Stomach (tissue), 4 donors: ENCODE measurements at regions not wholly inside any gene's neighbourhood (a gene's known extent, or its start where the extent isn't known, plus 50 kb on each side); places are given as distances from the start of the nearest gene placed in this dataset.

Experiments
- CTCF ChIP-seq, 7 experiments: fragments of 450-650 bp in 4 of 7; fragments of 200-600 bp in 3 of 7; sonication (generic) in 3 of 7; IDR thresholded peaks; one replicate each; pipeline ENCODE4 v1.5.1; 2016 to 2019; ENCODE audit warnings: antibody characterized with exemption in 7 of 7, control low read depth in 2 of 7, mild to moderate bottlenecking in 1 of 7
- EP300 ChIP-seq: sonication (generic); formaldehyde crosslinking; IDR thresholded peaks from one replicate; pipeline ENCODE4 v1.6.1; 2017; ENCODE audit warnings: antibody characterized with exemption
- POLR2A ChIP-seq, 4 donors: fragments of 450-650 bp; IDR thresholded peaks; one replicate each; pipeline ENCODE4 v1.6.1; 2016; ENCODE audit warnings: antibody characterized with exemption in 4 of 4, control low read depth in 2 of 4, mild to moderate bottlenecking in 1 of 4, moderate library complexity in 1 of 4
- POLR2AphosphoS5 ChIP-seq, 3 donors: sonication (generic); formaldehyde crosslinking; IDR thresholded peaks; one replicate each; pipeline ENCODE4 v1.6.1; 2016; ENCODE audit warnings: antibody characterized with exemption in 3 of 3

- TF ChIP-seq CTCF (IDR thresholded peaks at IDR 0.05) (no peak), EP300 (no peak), POLR2A (IDR thresholded peaks at IDR 0.05) (no peak), POLR2AphosphoS5 (IDR thresholded peaks at IDR 0.05) (no peak)
Measured at GRCh38 chr1:175812936-175813335, 69.5 kb upstream of the TNR start.
